A673 (cell line): ENCODE measurements at regions not wholly inside any gene's neighbourhood (a gene's known extent, or its start where the extent isn't known, plus 50 kb on each side); places are given as distances from the start of the nearest gene placed in this dataset.

Experiments used
- CTCF ChIP-seq: fragments of 300-800, 200-600 bp; sonication (generic); conservative IDR thresholded peaks from 2 replicates; pipeline ENCODE4 v1.5.1; 2017; ENCODE audit warnings: low read depth, mild to moderate bottlenecking, antibody characterized with exemption, low read length, moderate library complexity, mixed read lengths
- EZH2 ChIP-seq: fragments of 200-600 bp; sonication (generic); IDR thresholded peaks from 2 replicates; pipeline ENCODE4 v1.6.1; 2017; ENCODE audit warnings: borderline replicate concordance, low read depth, mild to moderate bottlenecking, mixed read lengths, antibody characterized with exemption, low read length; ENCODE audit not compliant: poor library complexity, severe bottlenecking

GRCh38 chr12:115519359-115519758, 758.1 kb downstream of the MED13L start:
- TF ChIP-seq CTCF (no peak), EZH2 (no peak)
